ENCODE measurements at regions not wholly inside any gene's neighbourhood (a gene's known extent, or its start where the extent isn't known, plus 50 kb on each side); places are given as distances from the start of the nearest gene placed in this dataset.
"Not testable (repeated sequence)": the region's sequence is repeated elsewhere in the genome, so short reads cannot be mapped to it uniquely, and the experiment has no call there.

- Histone ChIP-seq H3K4me3 (ENCODE audit: low read depth in 1 of 2, low read length in 2 of 2) (no peak overlapping the region), H3K36me3 (ENCODE audit: insufficient read depth, low read length) (no peaks in the 10 kb centered on the region), H3K9ac (ENCODE audit: low read length) (no peak overlapping the region), H3K27ac (ENCODE audit: low read depth, low read length) (no peak overlapping the region), H3K4me1 (ENCODE audit: insufficient read depth, low read length) (no peaks in the 10 kb centered on the region), H3K27me3 (ENCODE audit: control insufficient read depth in 1 of 2, insufficient read depth in 2 of 2, low read length in 2 of 2) (no peaks in the 10 kb centered on the region), H3K9me3 (ENCODE audit: low read length) (no peaks in the 10 kb centered on the region)
Measured at GRCh38 chr1:60841116-60842046, 241.0 kb upstream of the NFIA start.

- not testable (repeated sequence) for H3K9me3 ChIP-seq (ENCODE audit: low read length); H3K4me3 ChIP-seq (ENCODE audit: low read depth in 1 of 2, low read length in 2 of 2); H3K27ac ChIP-seq (ENCODE audit: low read depth, low read length); H3K9ac ChIP-seq (ENCODE audit: low read length); H3K36me3 ChIP-seq (ENCODE audit: insufficient read depth, low read length); H3K4me1 ChIP-seq (ENCODE audit: insufficient read depth, low read length); H3K27me3 ChIP-seq (ENCODE audit: control insufficient read depth in 1 of 2, insufficient read depth in 2 of 2, low read length in 2 of 2)
Measured at GRCh38 chr1:60840476-60840875, 241.9 kb upstream of the NFIA start.

GRCh38 chr1:60835649-60836048 is 246.7 kb upstream of the NFIA start:
- Histone ChIP-seq H3K4me1 (ENCODE audit: insufficient read depth, low read length) (no peaks in the 10 kb centered on the region), H3K4me3 (ENCODE audit: low read depth in 1 of 2, low read length in 2 of 2) (no peak overlapping the region)

GRCh38 chr1:60833173-60833572 is 249.2 kb upstream of the NFIA start:
- H3K4me3 ChIP-seq (ENCODE audit: low read depth in 1 of 2, low read length in 2 of 2), result no peak overlapping the region
- no peaks in the 10 kb centered on the region for H3K9me3 ChIP-seq (ENCODE audit: low read length)
- no peaks in the 10 kb centered on the region for H3K27me3 ChIP-seq (ENCODE audit: control insufficient read depth in 1 of 2, insufficient read depth in 2 of 2, low read length in 2 of 2)
- no peaks in the 10 kb centered on the region for H3K4me1 ChIP-seq (ENCODE audit: insufficient read depth, low read length)
- H3K9ac ChIP-seq (ENCODE audit: low read length), result no peak overlapping the region
- H3K36me3 ChIP-seq (ENCODE audit: insufficient read depth, low read length), result no peaks in the 10 kb centered on the region
- H3K27ac ChIP-seq (ENCODE audit: low read depth, low read length), result no peak overlapping the region

More at GRCh38 chr1:60835649-60836048, 246.7 kb upstream of the NFIA start:
- H3K27ac ChIP-seq (ENCODE audit: low read depth, low read length), result no peak overlapping the region
- H3K9ac ChIP-seq (ENCODE audit: low read length), result no peak overlapping the region
- H3K9me3 ChIP-seq (ENCODE audit: low read length), result no peaks in the 10 kb centered on the region
- no peaks in the 10 kb centered on the region for H3K27me3 ChIP-seq (ENCODE audit: control insufficient read depth in 1 of 2, insufficient read depth in 2 of 2, low read length in 2 of 2)
- no peaks in the 10 kb centered on the region for H3K36me3 ChIP-seq (ENCODE audit: insufficient read depth, low read length)

- no peaks in the 10 kb centered on the region for H3K4me1 ChIP-seq (ENCODE audit: insufficient read depth, low read length)
- no peak overlapping the region for H3K4me3 ChIP-seq (ENCODE audit: low read depth in 1 of 2, low read length in 2 of 2)
- H3K27me3 ChIP-seq (ENCODE audit: control insufficient read depth in 1 of 2, insufficient read depth in 2 of 2, low read length in 2 of 2), result no peaks in the 10 kb centered on the region
- no peak overlapping the region for H3K27ac ChIP-seq (ENCODE audit: low read depth, low read length)
- H3K9me3 ChIP-seq (ENCODE audit: low read length), result no peaks in the 10 kb centered on the region
- H3K9ac ChIP-seq (ENCODE audit: low read length), result no peak overlapping the region
- no peaks in the 10 kb centered on the region for H3K36me3 ChIP-seq (ENCODE audit: insufficient read depth, low read length)
Measured at GRCh38 chr1:60832367-60832766, 250.0 kb upstream of the NFIA start.

- Histone ChIP-seq H3K36me3 (ENCODE audit: insufficient read depth, low read length) (no peaks in the 10 kb centered on the region), H3K27ac (ENCODE audit: low read depth, low read length) (no peak overlapping the region), H3K9me3 (ENCODE audit: low read length) (no peaks in the 10 kb centered on the region), H3K4me1 (ENCODE audit: insufficient read depth, low read length) (no peaks in the 10 kb centered on the region), H3K27me3 (ENCODE audit: control insufficient read depth in 1 of 2, insufficient read depth in 2 of 2, low read length in 2 of 2) (no peaks in the 10 kb centered on the region), H3K9ac (ENCODE audit: low read length) (no peak overlapping the region), H3K4me3 (ENCODE audit: low read depth in 1 of 2, low read length in 2 of 2) (no peak overlapping the region)
Measured at GRCh38 chr1:60831780-60832179, 250.6 kb upstream of the NFIA start.

GRCh38 chr1:60828944-60829343 is 253.4 kb upstream of the NFIA start:
- Histone ChIP-seq H3K27ac (ENCODE audit: low read depth, low read length) (no peak overlapping the region), H3K4me3 (ENCODE audit: low read depth in 1 of 2, low read length in 2 of 2) (no peak overlapping the region), H3K36me3 (ENCODE audit: insufficient read depth, low read length) (no peaks in the 10 kb centered on the region), H3K9me3 (ENCODE audit: low read length) (no peaks in the 10 kb centered on the region), H3K4me1 (ENCODE audit: insufficient read depth, low read length) (peaks cover 8% of the 10 kb centered on the region), H3K9ac (ENCODE audit: low read length) (no peak overlapping the region), H3K27me3 (ENCODE audit: control insufficient read depth in 1 of 2, insufficient read depth in 2 of 2, low read length in 2 of 2) (no peaks in the 10 kb centered on the region)

GRCh38 chr1:60826320-60827094 is 255.9 kb upstream of the NFIA start:
- no peaks in the 10 kb centered on the region for H3K27me3 ChIP-seq (ENCODE audit: control insufficient read depth in 1 of 2, insufficient read depth in 2 of 2, low read length in 2 of 2)
- no peaks in the 10 kb centered on the region for H3K36me3 ChIP-seq (ENCODE audit: insufficient read depth, low read length)
- no peaks in the 10 kb centered on the region for H3K9me3 ChIP-seq (ENCODE audit: low read length)
- H3K9ac ChIP-seq (ENCODE audit: low read length), result no peak overlapping the region
- H3K4me3 ChIP-seq (ENCODE audit: low read depth in 1 of 2, low read length in 2 of 2), result no peak overlapping the region
- H3K4me1 ChIP-seq (ENCODE audit: insufficient read depth, low read length), result peaks cover 8% of the 10 kb centered on the region
- no peak overlapping the region for H3K27ac ChIP-seq (ENCODE audit: low read depth, low read length)

GRCh38 chr1:60825593-60825992 is 256.8 kb upstream of the NFIA start:
- H3K36me3 ChIP-seq (ENCODE audit: insufficient read depth, low read length), result no peaks in the 10 kb centered on the region
- H3K9ac ChIP-seq (ENCODE audit: low read length), result no peak overlapping the region
- no peak overlapping the region for H3K27ac ChIP-seq (ENCODE audit: low read depth, low read length)
- H3K27me3 ChIP-seq (ENCODE audit: control insufficient read depth in 1 of 2, insufficient read depth in 2 of 2, low read length in 2 of 2), result no peaks in the 10 kb centered on the region
- H3K4me3 ChIP-seq (ENCODE audit: low read depth in 1 of 2, low read length in 2 of 2), result no peak overlapping the region
- H3K4me1 ChIP-seq (ENCODE audit: insufficient read depth, low read length), result peaks cover 8% of the 10 kb centered on the region
- H3K9me3 ChIP-seq (ENCODE audit: low read length), result no peaks in the 10 kb centered on the region

- Histone ChIP-seq H3K9ac (ENCODE audit: low read length) (no peak overlapping the region), H3K9me3 (ENCODE audit: low read length) (no peaks in the 10 kb centered on the region), H3K27me3 (ENCODE audit: control insufficient read depth in 1 of 2, insufficient read depth in 2 of 2, low read length in 2 of 2) (no peaks in the 10 kb centered on the region), H3K27ac (ENCODE audit: low read depth, low read length) (no peak overlapping the region), H3K36me3 (ENCODE audit: insufficient read depth, low read length) (no peaks in the 10 kb centered on the region), H3K4me1 (ENCODE audit: insufficient read depth, low read length) (peaks cover 8% of the 10 kb centered on the region), H3K4me3 (ENCODE audit: low read depth in 1 of 2, low read length in 2 of 2) (no peak overlapping the region)
Measured at GRCh38 chr1:60823151-60823550, 259.2 kb upstream of the NFIA start.

- Histone ChIP-seq H3K9me3 (ENCODE audit: low read length) (no peaks in the 10 kb centered on the region), H3K27me3 (ENCODE audit: control insufficient read depth in 1 of 2, insufficient read depth in 2 of 2, low read length in 2 of 2) (no peaks in the 10 kb centered on the region), H3K36me3 (ENCODE audit: insufficient read depth, low read length) (no peaks in the 10 kb centered on the region), H3K9ac (ENCODE audit: low read length) (no peak overlapping the region), H3K4me3 (ENCODE audit: low read depth in 1 of 2, low read length in 2 of 2) (no peak overlapping the region), H3K4me1 (ENCODE audit: insufficient read depth, low read length) (peaks cover 8% of the 10 kb centered on the region), H3K27ac (ENCODE audit: low read depth, low read length) (no peak overlapping the region)
Measured at GRCh38 chr1:60822252-60822651, 260.1 kb upstream of the NFIA start.
